ENCODE measurements at regions not wholly inside any gene's neighbourhood (a gene's known extent, or its start where the extent isn't known, plus 50 kb on each side); places are given as distances from the start of the nearest gene placed in this dataset.

GRCh38 chr12:127797918-127798317 lies 469.1 kb upstream of the TMEM132C start:
- Histone ChIP-seq H3K27me3 (ENCODE audit: insufficient read depth, low read depth, low read length) (no peaks in the 10 kb centered on the region), H3K36me3 (ENCODE audit: insufficient read depth, low read length) (no peaks in the 10 kb centered on the region), H3K9me2 (ENCODE audit: insufficient read depth, low read length) (no peaks in the 10 kb centered on the region), H3K4me3 (ENCODE audit: low read length) (no peak overlapping the region), H2AFZ (ENCODE audit: low read depth, low read length) (no peak overlapping the region), H3F3A (ENCODE audit: insufficient read depth, low read length, poor library complexity, severe bottlenecking) (no peaks in the 10 kb centered on the region), H3K9me3 (ENCODE audit: low read length) (no peaks in the 10 kb centered on the region), H4K20me1 (ENCODE audit: insufficient read depth) (no peaks in the 10 kb centered on the region), H3K79me2 (replicated peaks; ENCODE audit: insufficient read depth, low read length) (no peaks in the 10 kb centered on the region), H3K9ac (ENCODE audit: low read length) (no peak overlapping the region), H3K4me2 (ENCODE audit: low read length) (no peak overlapping the region), H3K27ac (ENCODE audit: low read length) (no peak overlapping the region)
- no peak for TF ChIP-seq SMC3 (conservative IDR thresholded peaks at IDR 0.05; ENCODE audit: poor library complexity)
- no peak for TF ChIP-seq CTCF (IDR thresholded peaks at IDR 0.05; ENCODE audit: poor library complexity, severe bottlenecking)
- no peak for TF ChIP-seq EP300 (conservative IDR thresholded peaks at IDR 0.05; ENCODE audit: poor library complexity, severe bottlenecking)
- no peak for TF ChIP-seq RAD21 (conservative IDR thresholded peaks at IDR 0.05)
- no peak for TF ChIP-seq EZH2 (IDR thresholded peaks at IDR 0.05; ENCODE audit: borderline replicate concordance, insufficient read depth, low read length, poor library complexity, severe bottlenecking)
- no peak for TF ChIP-seq REST (IDR thresholded peaks at IDR 0.05; ENCODE audit: borderline replicate concordance)
- no peak for TF ChIP-seq POLR2AphosphoS5 (IDR thresholded peaks at IDR 0.05)
- no peak for TF ChIP-seq TAF1 (IDR thresholded peaks at IDR 0.05; ENCODE audit: low read depth)
- TF ChIP-seq MXI1 (conservative IDR thresholded peaks at IDR 0.05; ENCODE audit: poor library complexity, severe bottlenecking) = no peak

GRCh38 chr12:127802271-127802670 lies 464.7 kb upstream of the TMEM132C start:
- H2AFZ ChIP-seq (ENCODE audit: low read depth, low read length) = no peak overlapping the region
- no peaks in the 10 kb centered on the region for H3F3A ChIP-seq (ENCODE audit: insufficient read depth, low read length, poor library complexity, severe bottlenecking)
- H3K9me3 ChIP-seq (ENCODE audit: low read length) = no peaks in the 10 kb centered on the region
- H4K20me1 ChIP-seq (ENCODE audit: insufficient read depth) = no peaks in the 10 kb centered on the region
- H3K36me3 ChIP-seq (ENCODE audit: insufficient read depth, low read length) = no peaks in the 10 kb centered on the region
- no peaks in the 10 kb centered on the region for H3K27me3 ChIP-seq (ENCODE audit: insufficient read depth, low read depth, low read length)
- H3K4me2 ChIP-seq (ENCODE audit: low read length) = no peak overlapping the region
- H3K27ac ChIP-seq (ENCODE audit: low read length) = no peak overlapping the region
- H3K4me3 ChIP-seq (ENCODE audit: low read length) = no peak overlapping the region
- TF ChIP-seq EP300 (conservative IDR thresholded peaks at IDR 0.05; ENCODE audit: poor library complexity, severe bottlenecking) (no peak), REST (IDR thresholded peaks at IDR 0.05; ENCODE audit: borderline replicate concordance) (no peak), POLR2AphosphoS5 (IDR thresholded peaks at IDR 0.05) (no peak), TAF1 (IDR thresholded peaks at IDR 0.05; ENCODE audit: low read depth) (no peak), CTCF (IDR thresholded peaks at IDR 0.05; ENCODE audit: poor library complexity, severe bottlenecking) (no peak), EZH2 (IDR thresholded peaks at IDR 0.05; ENCODE audit: borderline replicate concordance, insufficient read depth, low read length, poor library complexity, severe bottlenecking) (no peak), RAD21 (conservative IDR thresholded peaks at IDR 0.05) (no peak), MXI1 (conservative IDR thresholded peaks at IDR 0.05; ENCODE audit: poor library complexity, severe bottlenecking) (no peak)
- no peaks in the 10 kb centered on the region for H3K9me2 ChIP-seq (ENCODE audit: insufficient read depth, low read length)
- H3K79me2 ChIP-seq (replicated peaks; ENCODE audit: insufficient read depth, low read length) = no peaks in the 10 kb centered on the region
- no peak overlapping the region for H3K9ac ChIP-seq (ENCODE audit: low read length)
